H1 (cell line): ENCODE measurements at regions not wholly inside any gene's neighbourhood (a gene's known extent, or its start where the extent isn't known, plus 50 kb on each side); places are given as distances from the start of the nearest gene placed in this dataset.

Source experiments
- CTCF ChIA-PET: fragments of 300-600 bp; sonication (Branson Sonifier 250); formaldehyde crosslinking; loops from one replicate; lab custom pipeline; 2021; ENCODE audit not compliant: partially characterized antibody; lab: Charles Lee
- POLR2A ChIA-PET: fragments of 300-600 bp; sonication (Branson Sonifier 250); formaldehyde crosslinking; loops from one replicate; lab custom pipeline; 2021; ENCODE audit warnings: inconsistent platforms; ENCODE audit not compliant: partially characterized antibody; lab: Charles Lee
- DNase-seq, 2 experiments: peaks; one replicate each; pipeline versions ENCODE4 v3.0.0 to v3.0.0-alpha.2; 2010 to 2022; ENCODE audit warnings: low spot score in 2 of 2, low read depth in 1 of 2, mixed read lengths in 1 of 2
- FAIRE-seq: peaks from 2 replicates; lab custom pipeline; 2011; peaks lifted over from hg19 to GRCh38; lab: Jason Lieb, UNC
- H2AFZ ChIP-seq: 2 replicates; pipeline ENCODE4 v1.8.1; 2012; ENCODE audit warnings: low read length, inconsistent platforms
- H2AK5ac ChIP-seq: 2 replicates; pipeline ENCODE4 v1.6.1; 2013; ENCODE audit warnings: low read depth, low read length
- H2BK120ac ChIP-seq: replicated peaks from 2 replicates; pipeline ENCODE3; 2013; ENCODE audit warnings: low read depth, low read length, inconsistent platforms
- H2BK12ac ChIP-seq: 2 replicates; pipeline ENCODE4 v1.6.1; 2013; ENCODE audit warnings: low read depth, low read length
- H2BK15ac ChIP-seq: 2 replicates; pipeline ENCODE4 v1.6.1; 2013; ENCODE audit warnings: low read length
- H2BK20ac ChIP-seq: 2 replicates; pipeline ENCODE4 v1.6.1; 2013; ENCODE audit warnings: low read length
- H2BK5ac ChIP-seq: 2 replicates; pipeline ENCODE4 v1.6.1; 2013; ENCODE audit warnings: low read depth, low read length
- H3K14ac ChIP-seq: 2 replicates; pipeline ENCODE4 v1.6.1; 2013; ENCODE audit warnings: inconsistent platforms; ENCODE audit not compliant: insufficient read length
- H3K18ac ChIP-seq: 2 replicates; pipeline ENCODE4 v1.6.1; 2013; ENCODE audit warnings: low read length; ENCODE audit errors: extremely low read depth
- H3K23ac ChIP-seq: 2 replicates; pipeline ENCODE4 v1.6.1; 2013; ENCODE audit warnings: inconsistent platforms; ENCODE audit not compliant: insufficient read length
- H3K23me2 ChIP-seq: 2 replicates; pipeline ENCODE4 v1.6.1; 2013; ENCODE audit warnings: low read depth, low read length
- H3K27ac ChIP-seq: 2 replicates; pipeline ENCODE4 v1.6.1; 2011; ENCODE audit warnings: low read depth, low read length, inconsistent platforms
- H3K27me3 ChIP-seq, 4 experiments: replicated peaks in 1 of 4; 1 replicate in 1 of 4; 2 replicates in 3 of 4; pipeline versions ENCODE4 v1.6.1 to v1.8.1; 2011 to 2013; ENCODE audit warnings: low read length in 3 of 4, mild to moderate bottlenecking in 3 of 4, inconsistent platforms in 2 of 4, mixed read lengths in 2 of 4, moderate library complexity in 1 of 4; ENCODE audit not compliant: control insufficient read depth in 3 of 4, insufficient read depth in 3 of 4; ENCODE audit errors: extremely low read depth in 1 of 4
- H3K36me3 ChIP-seq, 4 experiments: 2 replicates each; pipeline versions ENCODE4 v1.6.1 to v1.8.1; 2011 to 2013; ENCODE audit warnings: mild to moderate bottlenecking in 4 of 4, low read length in 3 of 4, moderate library complexity in 2 of 4, control low read depth in 1 of 4, inconsistent platforms in 1 of 4; ENCODE audit not compliant: insufficient read depth in 4 of 4, control insufficient read depth in 2 of 4
- H3K4ac ChIP-seq: replicated peaks from 2 replicates; pipeline ENCODE3; 2013; ENCODE audit warnings: low read length, low read depth, mixed read lengths, inconsistent platforms; ENCODE audit not compliant: insufficient read length
- H3K4me1 ChIP-seq, 4 experiments: replicated peaks in 1 of 4; 1 replicate in 1 of 4; 2 replicates in 3 of 4; pipeline versions ENCODE4 v1.6.1 to v1.8.1; 2011 to 2013; ENCODE audit warnings: low read length in 3 of 4, inconsistent platforms in 2 of 4, mixed read lengths in 1 of 4; ENCODE audit not compliant: insufficient read depth in 4 of 4, control insufficient read depth in 3 of 4
- H3K4me2 ChIP-seq, 2 experiments: 2 replicates each; pipeline versions ENCODE4 v1.6.1 to v1.8.1; 2011 to 2013; ENCODE audit warnings: low read depth in 2 of 2, low read length in 2 of 2, control low read depth in 1 of 2, inconsistent platforms in 1 of 2, mild to moderate bottlenecking in 1 of 2; ENCODE audit not compliant: insufficient read depth in 1 of 2
- H3K4me3 ChIP-seq, 4 experiments: fragments of 200-600, 300-600 bp in 1 of 4; sonication (generic), shearing (Covaris generic), sonication (Bioruptor Twin) in 1 of 4; 2 replicates each; pipeline versions ENCODE4 v1.5.1 to v1.8.1; 2011 to 2016; ENCODE audit warnings: low read length in 4 of 4, low read depth in 3 of 4, control low read depth in 2 of 4, inconsistent platforms in 2 of 4, mild to moderate bottlenecking in 2 of 4, mixed read lengths in 1 of 4, moderate library complexity in 1 of 4; ENCODE audit not compliant: insufficient read depth in 2 of 4; ENCODE audit errors: extremely low read depth in 1 of 4
- H3K56ac ChIP-seq: replicated peaks from 2 replicates; pipeline ENCODE3; 2013; ENCODE audit warnings: low read depth, mild to moderate bottlenecking, mixed read lengths, low read length, inconsistent platforms; ENCODE audit not compliant: insufficient read length
- H3K79me1 ChIP-seq: 2 replicates; pipeline ENCODE4 v1.6.1; 2013; ENCODE audit warnings: low read depth, low read length, control low read depth
- H3K79me2 ChIP-seq, 2 experiments: 2 replicates each; pipeline versions ENCODE4 v1.6.1 to v1.8.1; 2012 to 2013; ENCODE audit warnings: low read length in 2 of 2, mild to moderate bottlenecking in 2 of 2, inconsistent platforms in 1 of 2; ENCODE audit not compliant: insufficient read depth in 2 of 2, control insufficient read depth in 1 of 2
- H3K9ac ChIP-seq, 4 experiments: replicated peaks in 1 of 4; 1 replicate in 1 of 4; 2 replicates in 3 of 4; pipeline versions ENCODE4 v1.6.1 to v1.8.1; 2011 to 2013; ENCODE audit warnings: low read depth in 3 of 4, low read length in 3 of 4, control low read depth in 2 of 4, mild to moderate bottlenecking in 2 of 4, moderate library complexity in 2 of 4, inconsistent platforms in 1 of 4; ENCODE audit errors: extremely low read depth in 1 of 4
- H3K9me3 ChIP-seq, 2 experiments: 2 replicates each; pipeline versions ENCODE4 v1.6.1 to v1.8.1; 2012 to 2013; ENCODE audit warnings: mild to moderate bottlenecking in 2 of 2, moderate library complexity in 2 of 2, control low read depth in 1 of 2, inconsistent platforms in 1 of 2, low read depth in 1 of 2, low read length in 1 of 2, mixed read lengths in 1 of 2; ENCODE audit not compliant: insufficient read depth in 2 of 2
- H4K20me1 ChIP-seq, 2 experiments: replicated peaks in 1 of 2; 2 replicates each; pipeline versions ENCODE3 to v1.8.1; 2011 to 2013; ENCODE audit warnings: inconsistent platforms in 2 of 2, low read length in 2 of 2, mild to moderate bottlenecking in 1 of 2; ENCODE audit not compliant: insufficient read depth in 2 of 2, control insufficient read depth in 1 of 2
- H4K5ac ChIP-seq: 2 replicates; pipeline ENCODE4 v1.6.1; 2013; ENCODE audit warnings: low read length, low read depth, mixed read lengths, inconsistent platforms; ENCODE audit not compliant: insufficient read length
- H4K8ac ChIP-seq: 2 replicates; pipeline ENCODE4 v1.8.0; 2013; ENCODE audit warnings: mild to moderate bottlenecking, moderate library complexity, low read length, inconsistent platforms; ENCODE audit not compliant: insufficient read depth; ENCODE audit errors: extremely low read depth
- H4K91ac ChIP-seq: replicated peaks from 2 replicates; pipeline ENCODE3; 2013; ENCODE audit warnings: low read length, mixed read lengths, inconsistent platforms; ENCODE audit not compliant: insufficient read length
- CBX5 ChIP-seq: fragments of 300-800, 300-1000 bp; sonication (generic); IDR thresholded peaks from 2 replicates; pipeline ENCODE4 v1.7.1; 2016; ENCODE audit warnings: antibody characterized with exemption, low read length, low read depth
- SAP30 ChIP-seq: fragments of 300-600 bp; sonication (generic); IDR thresholded peaks from 2 replicates; pipeline ENCODE4 v1.7.1; 2012; ENCODE audit warnings: low read length, moderate library complexity, mild to moderate bottlenecking, inconsistent platforms; ENCODE audit not compliant: insufficient read depth, insufficient replicate concordance
- ZNF274 ChIP-seq: IDR thresholded peaks from 2 replicates; pipeline ENCODE4 v1.7.0; 2012; ENCODE audit warnings: low read length, borderline replicate concordance; ENCODE audit errors: extremely low read depth
- WGBS, 2 experiments: shearing (Covaris generic) in 1 of 2; methylation state at CpG; one replicate each; pipeline versions ENCODE4 v1.1.6 to v1.1.7; 2013 to 2015; ENCODE audit warnings: low lambda C conversion rate in 2 of 2, mixed read lengths in 2 of 2, inconsistent platforms in 1 of 2, low coverage in 1 of 2, missing lambda C conversion rate in 1 of 2; ENCODE audit not compliant: insufficient replicate concordance in 2 of 2, insufficient coverage in 1 of 2, insufficient read length in 1 of 2; ENCODE audit errors: extremely low coverage in 1 of 2, missing lambda C conversion rate in 1 of 2; 5-methylcytosine and 5-hydroxymethylcytosine counted together
- TF ChIP-seq, protein P1 (sequence below): IDR thresholded peaks from 2 replicates; pipeline ENCODE4 v1.6.1; 2012; ENCODE audit warnings: inconsistent platforms

GRCh38 chr1:214135886-214136285 lies 145.1 kb upstream of the SMYD2 start:
- no peak for DNase-seq
- no peak overlapping the region for H2BK5ac ChIP-seq
- CTCF ChIA-PET: interaction anchor here (1.1 to 2.1 kb wide), 4 partner anchors 11 to 196 kb away, joined by 5 to 7 read pairs (median 6); no protein-coding TSS in a partner anchor
- H3K23me2 ChIP-seq: no peaks in the 10 kb centered on the region; the same call in 1 of the 2 replicates
- no peak overlapping the region for H3K14ac ChIP-seq
- no peaks in the 10 kb centered on the region for H3K79me1 ChIP-seq
- H2BK15ac ChIP-seq: no peak overlapping the region
- no peak overlapping the region for H2BK120ac ChIP-seq
- no peak for FAIRE-seq
- no peak overlapping the region for H3K9ac ChIP-seq
- peak overlapping the region; percentile 23; the same call in 1 of the 2 replicates for H4K8ac ChIP-seq
- no peak overlapping the region for H2BK12ac ChIP-seq
- H3K23ac ChIP-seq: no peak overlapping the region
- H4K5ac ChIP-seq: no peak overlapping the region
- no peak overlapping the region for H3K4ac ChIP-seq
- H3K27ac ChIP-seq: no peak overlapping the region
- no peak overlapping the region for H3K4me3 ChIP-seq
- no peaks in the 10 kb centered on the region for H3K79me2 ChIP-seq
- H3K4me1 ChIP-seq: 0 out of 7 replicates have a peak, but pooled peaks cover 0 to 2% (median 0%) of the 10 kb centered on the region in 4 experiments
- no peak overlapping the region for H3K4me2 ChIP-seq
- H3K9me3 ChIP-seq: no peaks in the 10 kb centered on the region
- H3K36me3 ChIP-seq: no peaks in the 10 kb centered on the region
- 92% methylated on average over 7 of the region's 7 CpGs; no CpG with 5 or more reads in 1 of the 2 experiments for WGBS, 2 experiments
- H3K27me3 ChIP-seq: peaks cover 0 to 1% (median 0%) of the 10 kb centered on the region in 4 experiments; a peak in 1 of 7 replicates
- POLR2A ChIA-PET: no interaction called here
- H2AK5ac ChIP-seq: no peak overlapping the region
- TF ChIP-seq ZNF274: no peak
- TF ChIP-seq CBX5: no peak
- TF ChIP-seq, protein P1, sequence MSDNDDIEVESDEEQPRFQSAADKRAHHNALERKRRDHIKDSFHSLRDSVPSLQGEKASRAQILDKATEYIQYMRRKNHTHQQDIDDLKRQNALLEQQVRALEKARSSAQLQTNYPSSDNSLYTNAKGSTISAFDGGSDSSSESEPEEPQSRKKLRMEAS: peak; percentile 51
- no peak for TF ChIP-seq SAP30
- H2AFZ ChIP-seq: peak overlapping the region; percentile 49; the same call in 1 of the 2 replicates
- H4K20me1 ChIP-seq: no peaks in the 10 kb centered on the region
- H2BK20ac ChIP-seq: no peak overlapping the region
- H3K18ac ChIP-seq: no peak overlapping the region
- no peak overlapping the region for H4K91ac ChIP-seq
- no peak overlapping the region for H3K56ac ChIP-seq
